SK-N-SH (cell line): ENCODE measurements at regions not wholly inside any gene's neighbourhood (a gene's known extent, or its start where the extent isn't known, plus 50 kb on each side); places are given as distances from the start of the nearest gene placed in this dataset.

Experiments used
- CTCF ChIA-PET: fragments of 300-600, 350-600 bp; formaldehyde crosslinking; extraction: SDS; loops from one replicate; lab custom pipeline; 2021; lab: Yijun Ruan, JAX
- POLR2A ChIA-PET: fragments of 350-600 bp; sonication (Branson Sonifier 250); formaldehyde crosslinking; extraction: SDS; loops from one replicate; lab custom pipeline; 2020; ENCODE audit warnings: antibody characterized with exemption, inconsistent platforms; lab: Yijun Ruan, JAX
- DNase-seq: peaks from one replicate; pipeline ENCODE4 v3.0.0; 2012
- H2AFZ ChIP-seq: fragments of 200-600 bp; sonication (generic); 2 replicates; pipeline ENCODE4 v1.8.1; 2016; ENCODE audit warnings: antibody characterized with exemption, mild to moderate bottlenecking, low read depth
- H3F3A ChIP-seq: fragments of 200-600 bp; sonication (generic); replicated peaks from 2 replicates; pipeline ENCODE3; 2016; ENCODE audit warnings: antibody characterized with exemption, mild to moderate bottlenecking; ENCODE audit not compliant: insufficient read depth
- H3K27ac ChIP-seq, 2 experiments: fragments of 200-500 bp in 1 of 2; fragments of 200-600 bp in 1 of 2; sonication (Bioruptor generic) in 1 of 2; sonication (generic), shearing (Covaris generic) in 1 of 2; 2 replicates each; pipeline versions ENCODE4 v1.5.1 to v1.6.1; 2014 to 2016; ENCODE audit warnings: low read depth in 2 of 2, inconsistent platforms in 1 of 2, low read length in 1 of 2, mild to moderate bottlenecking in 1 of 2, mixed read lengths in 1 of 2
- H3K27me3 ChIP-seq: fragments of 200-600 bp; sonication (generic), shearing (Covaris generic); 2 replicates; pipeline ENCODE4 v1.6.1; 2016; ENCODE audit warnings: mixed run types; ENCODE audit not compliant: insufficient read depth
- H3K36me3 ChIP-seq, 2 experiments: fragments of 200-500 bp in 1 of 2; fragments of 200-600 bp in 1 of 2; sonication (Bioruptor generic) in 1 of 2; sonication (generic) in 1 of 2; replicated peaks in 1 of 2; 2 replicates each; pipeline versions ENCODE3 to v1.5.1; 2014 to 2016; ENCODE audit warnings: low read length in 1 of 2, mild to moderate bottlenecking in 1 of 2; ENCODE audit not compliant: insufficient read depth in 2 of 2, control insufficient read depth in 1 of 2
- H3K4me1 ChIP-seq, 2 experiments: fragments of 200-500 bp in 1 of 2; fragments of 200-600 bp in 1 of 2; sonication (Bioruptor generic) in 1 of 2; sonication (generic), shearing (Covaris generic) in 1 of 2; 2 replicates each; pipeline versions ENCODE4 v1.5.1 to v1.6.1; 2014 to 2016; ENCODE audit warnings: low read depth in 1 of 2, low read length in 1 of 2, mixed run types in 1 of 2; ENCODE audit not compliant: insufficient read depth in 2 of 2, control insufficient read depth in 1 of 2
- H3K4me2 ChIP-seq: fragments of 200-600 bp; sonication (generic), shearing (Covaris generic); 2 replicates; pipeline ENCODE4 v1.6.1; 2017; ENCODE audit warnings: mixed run types
- H3K4me3 ChIP-seq, 2 experiments: fragments of 200-500 bp in 1 of 2; fragments of 200-600 bp in 1 of 2; sonication (Bioruptor generic) in 1 of 2; sonication (generic), shearing (Covaris generic) in 1 of 2; 2 replicates each; pipeline versions ENCODE4 v1.5.1 to v1.8.1; 2014 to 2016; ENCODE audit warnings: low read depth in 2 of 2, inconsistent platforms in 1 of 2, low read length in 1 of 2, mild to moderate bottlenecking in 1 of 2, mixed read lengths in 1 of 2, moderate library complexity in 1 of 2
- H3K79me2 ChIP-seq: fragments of 200-600 bp; sonication (generic); 2 replicates; pipeline ENCODE4 v1.8.1; 2017; ENCODE audit warnings: mild to moderate bottlenecking; ENCODE audit not compliant: insufficient read depth
- H3K9ac ChIP-seq: fragments of 200-600 bp; sonication (generic); 2 replicates; pipeline ENCODE4 v1.6.1; 2017; ENCODE audit warnings: mixed run types
- H3K9me2 ChIP-seq: fragments of 200-600 bp; sonication (generic); 2 replicates; pipeline ENCODE4 v1.6.1; 2017; ENCODE audit warnings: mixed run types
- H3K9me3 ChIP-seq: fragments of 200-600 bp; sonication (generic); 2 replicates; pipeline ENCODE4 v1.6.1; 2017; ENCODE audit warnings: mixed run types, mild to moderate bottlenecking, moderate library complexity
- H4K20me1 ChIP-seq: fragments of 200-600 bp; sonication (generic); 2 replicates; pipeline ENCODE4 v1.6.1; 2017; ENCODE audit warnings: mild to moderate bottlenecking, mixed run types; ENCODE audit not compliant: insufficient read depth
- EZH2phosphoT487 ChIP-seq: fragments of 200-600 bp; sonication (generic); IDR thresholded peaks from 2 replicates; pipeline ENCODE4 v1.6.1; 2017; ENCODE audit warnings: low read depth, mixed run types, mild to moderate bottlenecking, antibody characterized with exemption, moderate library complexity, borderline replicate concordance
- FOXJ3 ChIP-seq: sonication (generic); formaldehyde crosslinking; IDR thresholded peaks from 2 replicates; pipeline ENCODE4 v1.5.1; 2020; ENCODE audit warnings: mild to moderate bottlenecking, missing genetic modification reagents
- JUND ChIP-seq: IDR thresholded peaks from 2 replicates; pipeline ENCODE4 v1.4.0; 2012
- MEF2A ChIP-seq: IDR thresholded peaks from 2 replicates; pipeline ENCODE4 v1.4.0; 2012; ENCODE audit warnings: low read depth, borderline replicate concordance
- MXI1 ChIP-seq: IDR thresholded peaks from 2 replicates; pipeline ENCODE4 v1.6.1; 2012; ENCODE audit warnings: mild to moderate bottlenecking, low read depth, low read length, improper control_type of control experiment
- NFIC ChIP-seq: IDR thresholded peaks from 2 replicates; pipeline ENCODE4 v1.4.0; 2012; ENCODE audit warnings: borderline replicate concordance
- NRF1 ChIP-seq: IDR thresholded peaks from 2 replicates; pipeline ENCODE4 v1.6.1; 2012; ENCODE audit warnings: low read depth, mild to moderate bottlenecking, low read length
- POLR2AphosphoS5 ChIP-seq: IDR thresholded peaks from 2 replicates; pipeline ENCODE4 v1.6.1; 2012; ENCODE audit warnings: low read depth, low read length
- RCOR1 ChIP-seq: fragments of 150-350 bp; IDR thresholded peaks from 2 replicates; pipeline ENCODE4 v1.6.1; 2017; ENCODE audit warnings: antibody characterized with exemption, low read length
- RFX5 ChIP-seq: IDR thresholded peaks from 2 replicates; pipeline ENCODE4 v1.6.1; 2012; ENCODE audit warnings: mild to moderate bottlenecking, improper control_type of control experiment, low read length
- RXRA ChIP-seq: IDR thresholded peaks from 2 replicates; pipeline ENCODE4 v1.4.0; 2012; ENCODE audit warnings: low read depth, mild to moderate bottlenecking, borderline replicate concordance
- TCF12 ChIP-seq: IDR thresholded peaks from 2 replicates; pipeline ENCODE4 v1.4.0; 2012
- YY1 ChIP-seq: IDR thresholded peaks from 2 replicates; pipeline ENCODE4 v1.4.0; 2012; ENCODE audit warnings: low read depth, mild to moderate bottlenecking
- WGBS: methylation state at CpG from one replicate; pipeline ENCODE4 v1.1.6; 2017; ENCODE audit warnings: low lambda C conversion rate; 5-methylcytosine and 5-hydroxymethylcytosine counted together
- TF ChIP-seq, protein P1 (sequence below): IDR thresholded peaks from 2 replicates; pipeline ENCODE4 v1.4.0; 2012; ENCODE audit warnings: low read depth, borderline replicate concordance

DNA sequence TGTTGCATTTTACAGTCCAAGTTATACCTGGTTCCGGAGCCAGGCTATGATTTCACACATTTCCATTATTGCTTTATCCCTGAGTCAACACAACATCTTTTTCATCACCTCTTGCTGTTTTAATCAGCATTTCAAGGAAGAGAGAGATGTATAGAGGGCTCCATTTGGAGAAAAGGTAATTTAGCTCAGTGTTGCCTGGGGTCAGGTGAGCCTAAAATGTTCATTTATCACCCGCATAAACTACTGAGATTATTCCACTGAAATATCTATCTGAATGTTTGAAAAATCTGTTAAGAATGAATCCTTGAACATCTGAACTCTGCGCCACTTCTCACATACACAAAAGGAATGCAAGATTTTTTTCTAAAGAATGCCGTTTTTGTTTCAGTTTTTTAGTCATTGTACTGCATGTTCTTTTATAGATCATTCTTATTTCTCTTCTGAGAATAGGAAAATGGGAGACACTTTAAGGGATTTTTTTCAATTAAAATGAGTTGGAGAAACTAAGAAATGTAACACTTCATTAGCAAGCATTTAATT is 51.5 kb upstream of the AGTR1 start:
- Histone ChIP-seq H3K9me2 (no peaks in the 10 kb centered on the region), H3K79me2 (no peaks in the 10 kb centered on the region), H3K36me3 (no peaks in the 10 kb centered on the region), H3K4me2 (no peak overlapping the region), H3K4me1 (peaks cover 0 to 5% of the 10 kb centered on the region in 2 experiments; a peak in 2 of 4 replicates), H3F3A (peaks cover 19% of the 10 kb centered on the region), H3K27me3 (no peaks in the 10 kb centered on the region), H3K9ac (no peak overlapping the region), H3K27ac (no peak overlapping the region), H2AFZ (no peak overlapping the region), H4K20me1 (no peaks in the 10 kb centered on the region), H3K9me3 (no peaks in the 10 kb centered on the region), H3K4me3 (no peak overlapping the region)
- ChIA-PET CTCF (no interaction called here), POLR2A (no interaction called here)
- DNase-seq, result no peak
- 92% methylated on average over 4 of the region's 4 CpGs for WGBS
- TF ChIP-seq, protein P1, sequence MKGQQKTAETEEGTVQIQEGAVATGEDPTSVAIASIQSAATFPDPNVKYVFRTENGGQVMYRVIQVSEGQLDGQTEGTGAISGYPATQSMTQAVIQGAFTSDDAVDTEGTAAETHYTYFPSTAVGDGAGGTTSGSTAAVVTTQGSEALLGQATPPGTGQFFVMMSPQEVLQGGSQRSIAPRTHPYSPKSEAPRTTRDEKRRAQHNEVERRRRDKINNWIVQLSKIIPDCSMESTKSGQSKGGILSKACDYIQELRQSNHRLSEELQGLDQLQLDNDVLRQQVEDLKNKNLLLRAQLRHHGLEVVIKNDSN, result no peak
- TF ChIP-seq YY1, result no peak
- no peak for TF ChIP-seq RXRA
- no peak for TF ChIP-seq NFIC
- TF ChIP-seq TCF12, result no peak
- no peak for TF ChIP-seq NRF1
- no peak for TF ChIP-seq FOXJ3 (CRISPR knock-in tag)
- no peak for TF ChIP-seq RCOR1
- TF ChIP-seq EZH2phosphoT487, result no peak
- no peak for TF ChIP-seq MXI1
- TF ChIP-seq POLR2AphosphoS5, result no peak
- no peak for TF ChIP-seq JUND
- TF ChIP-seq MEF2A, result no peak
- no peak for TF ChIP-seq RFX5
